Muscle of leg (tissue), 3 donors: ENCODE measurements at regions not wholly inside any gene's neighbourhood (a gene's known extent, or its start where the extent isn't known, plus 50 kb on each side); places are given as distances from the start of the nearest gene placed in this dataset.
A peak's percentile ranks its signal among the peaks of the same experiment; 100 is the strongest.
"Not testable (repeated sequence)": the region's sequence is repeated elsewhere in the genome, so short reads cannot be mapped to it uniquely, and the experiment has no call there.

Source experiments
- DNase-seq: peaks from one replicate; pipeline ENCODE4 v3.0.0; 2013
- H3K27ac ChIP-seq: one replicate; pipeline ENCODE4 v1.5.1; 2013; ENCODE audit warnings: mild to moderate bottlenecking, low read length, control low read depth
- H3K27me3 ChIP-seq: one replicate; pipeline ENCODE4 v1.6.1; 2013; ENCODE audit warnings: low read length; ENCODE audit not compliant: control insufficient read depth, insufficient read depth
- H3K36me3 ChIP-seq: one replicate; pipeline ENCODE4 v1.6.1; 2013; ENCODE audit warnings: low read length; ENCODE audit not compliant: control insufficient read depth, insufficient read depth
- H3K4me1 ChIP-seq: one replicate; pipeline ENCODE4 v1.6.1; 2013; ENCODE audit warnings: low read length; ENCODE audit not compliant: control insufficient read depth, insufficient read depth
- H3K4me3 ChIP-seq: one replicate; pipeline ENCODE4 v1.5.1; 2013; ENCODE audit warnings: low read length, control low read depth
- H3K9me3 ChIP-seq: replicated peaks from 2 replicates; pipeline ENCODE4 v1.6.1; 2013; ENCODE audit warnings: low read depth, low read length; ENCODE audit not compliant: control insufficient read depth
- WGBS: methylation state at CpG from one replicate; pipeline ENCODE4 v1.1.5; 2013; ENCODE audit warnings: missing lambda C conversion rate; ENCODE audit not compliant: insufficient coverage; 5-methylcytosine and 5-hydroxymethylcytosine counted together

DNA sequence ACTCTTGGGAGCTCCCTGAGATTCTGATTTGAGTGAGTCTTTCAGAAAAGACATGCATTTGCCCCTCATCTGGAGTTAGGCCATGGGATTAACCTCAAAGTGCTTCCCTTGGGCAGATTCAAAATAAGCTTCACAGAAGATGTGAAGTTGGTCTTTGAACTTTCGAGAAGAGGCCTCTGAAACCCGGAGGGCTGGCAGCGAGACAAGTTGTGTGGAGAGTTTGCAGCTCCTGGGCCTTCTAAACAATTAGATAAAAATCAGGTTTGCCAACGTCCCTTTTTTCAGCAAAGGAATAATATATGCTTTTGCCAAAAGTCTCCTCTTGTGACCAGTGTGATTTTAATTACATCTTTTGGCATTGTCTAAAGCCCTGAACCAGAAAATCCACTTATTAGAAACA lies 489.7 kb downstream of the SOX11 start:
- Histone ChIP-seq H3K9me3 (no peaks in the 10 kb centered on the region), H3K4me1 (peaks cover 7% of the 10 kb centered on the region), H3K27ac (no peak overlapping the region), H3K27me3 (no peaks in the 10 kb centered on the region), H3K36me3 (no peaks in the 10 kb centered on the region), H3K4me3 (no peak overlapping the region)
- WGBS = 27% methylated on average over 3 of the region's 4 CpGs
- DNase-seq = peak; percentile 49

- H3K36me3 ChIP-seq = no peaks in the 10 kb centered on the region
- no peaks in the 10 kb centered on the region for H3K27me3 ChIP-seq
- WGBS = no CpG with 5 or more reads among the region's 1 CpG
Observed at GRCh38 chr2:6183226-6183625, 491.0 kb downstream of the SOX11 start.

GRCh38 chr2:6184532-6185292 lies 492.5 kb downstream of the SOX11 start:
- no peaks in the 10 kb centered on the region for H3K27me3 ChIP-seq
- no peak overlapping the region for H3K4me3 ChIP-seq
- no peak overlapping the region for H3K27ac ChIP-seq
- no peaks in the 10 kb centered on the region for H3K36me3 ChIP-seq
- WGBS = 42% methylated on average over 8 of the region's 13 CpGs
- H3K4me1 ChIP-seq = peaks cover 11% of the 10 kb centered on the region
- H3K9me3 ChIP-seq = no peaks in the 10 kb centered on the region
- DNase-seq = peak; percentile 19

More at GRCh38 chr2:6183226-6183625, 491.0 kb downstream of the SOX11 start:
- Histone ChIP-seq H3K9me3 (no peaks in the 10 kb centered on the region), H3K4me3 (no peak overlapping the region), H3K27ac (no peak overlapping the region), H3K4me1 (peaks cover 11% of the 10 kb centered on the region)
- DNase-seq = no peak

- Histone ChIP-seq H3K9me3 (no peaks in the 10 kb centered on the region), H3K27ac (peak overlapping the region; percentile 13), H3K4me1 (peaks cover 11% of the 10 kb centered on the region), H3K27me3 (no peaks in the 10 kb centered on the region), H3K4me3 (no peak overlapping the region), H3K36me3 (no peaks in the 10 kb centered on the region)
- peak; percentile 43 for DNase-seq
- 42% methylated on average over 6 of the region's 7 CpGs for WGBS
Observed at GRCh38 chr2:6186332-6187151, 494.4 kb downstream of the SOX11 start.

- Histone ChIP-seq H3K27me3 (no peaks in the 10 kb centered on the region), H3K4me3 (no peak overlapping the region), H3K4me1 (no peaks in the 10 kb centered on the region), H3K36me3 (no peaks in the 10 kb centered on the region), H3K27ac (no peak overlapping the region), H3K9me3 (peaks cover 5% of the 10 kb centered on the region)
- 75% methylated on average over 1 of the region's 1 CpG for whole genome bisulfite sequencing
- DNase-seq = no peak
Observed at GRCh38 chr2:6196449-6196848, 504.3 kb downstream of the SOX11 start.

DNA sequence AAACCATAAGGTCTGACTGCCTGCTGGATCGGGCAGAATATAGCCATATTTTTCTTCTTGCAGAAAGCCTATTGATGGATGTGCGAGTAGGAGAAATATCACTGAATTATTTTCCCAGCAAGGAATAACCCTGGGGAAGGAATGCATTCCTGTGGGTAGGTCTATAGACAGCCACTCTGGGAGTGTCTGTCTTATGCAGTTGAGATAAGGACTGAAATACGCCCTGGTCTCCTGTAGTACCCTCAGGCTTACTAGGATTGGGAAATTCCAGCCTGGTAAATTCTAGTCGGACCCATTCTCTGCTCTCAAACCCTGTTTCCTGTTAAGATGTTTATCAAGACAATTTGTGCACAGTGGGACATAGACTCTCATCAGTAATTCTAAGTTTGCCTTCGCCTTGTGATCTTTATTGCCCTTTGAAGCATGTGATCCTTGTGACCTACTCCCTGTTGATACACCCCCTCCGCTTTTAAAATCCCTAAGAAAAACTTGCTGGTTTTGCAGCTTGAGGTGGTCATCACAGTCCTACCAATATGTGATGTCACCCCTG lies 506.3 kb downstream of the SOX11 start:
- not testable (repeated sequence) for H3K4me3 ChIP-seq, H3K9me3 ChIP-seq, H3K27me3 ChIP-seq, H3K4me1 ChIP-seq, DNase-seq, H3K27ac ChIP-seq, H3K36me3 ChIP-seq
- WGBS = 96% methylated on average over 3 of the region's 6 CpGs

DNA sequence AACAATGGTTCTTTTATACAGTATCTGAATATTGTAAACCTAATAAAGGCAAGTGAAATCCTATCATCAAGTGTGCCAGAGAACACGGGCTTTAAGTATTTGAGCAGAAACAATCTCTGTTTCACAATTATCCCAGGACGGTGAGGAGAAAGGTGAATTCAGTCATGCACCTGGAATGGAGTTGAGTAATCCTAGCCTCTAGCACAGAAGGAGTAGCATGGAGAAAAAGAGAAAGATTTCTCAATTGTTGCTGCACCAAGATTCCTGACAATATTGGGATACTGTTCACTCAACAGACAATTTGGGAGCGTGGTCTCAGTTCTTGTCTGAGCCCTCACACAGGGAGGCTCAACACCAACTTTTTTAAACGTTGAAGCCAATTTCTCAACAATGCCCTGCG lies 510.6 kb downstream of the SOX11 start:
- Histone ChIP-seq H3K4me3 (no peak overlapping the region), H3K9me3 (peaks cover 4% of the 10 kb centered on the region), H3K4me1 (no peaks in the 10 kb centered on the region), H3K27ac (no peak overlapping the region), H3K27me3 (no peaks in the 10 kb centered on the region), H3K36me3 (no peaks in the 10 kb centered on the region)
- no peak for DNase-seq
- 83% methylated on average over 1 of the region's 5 CpGs for WGBS

DNA sequence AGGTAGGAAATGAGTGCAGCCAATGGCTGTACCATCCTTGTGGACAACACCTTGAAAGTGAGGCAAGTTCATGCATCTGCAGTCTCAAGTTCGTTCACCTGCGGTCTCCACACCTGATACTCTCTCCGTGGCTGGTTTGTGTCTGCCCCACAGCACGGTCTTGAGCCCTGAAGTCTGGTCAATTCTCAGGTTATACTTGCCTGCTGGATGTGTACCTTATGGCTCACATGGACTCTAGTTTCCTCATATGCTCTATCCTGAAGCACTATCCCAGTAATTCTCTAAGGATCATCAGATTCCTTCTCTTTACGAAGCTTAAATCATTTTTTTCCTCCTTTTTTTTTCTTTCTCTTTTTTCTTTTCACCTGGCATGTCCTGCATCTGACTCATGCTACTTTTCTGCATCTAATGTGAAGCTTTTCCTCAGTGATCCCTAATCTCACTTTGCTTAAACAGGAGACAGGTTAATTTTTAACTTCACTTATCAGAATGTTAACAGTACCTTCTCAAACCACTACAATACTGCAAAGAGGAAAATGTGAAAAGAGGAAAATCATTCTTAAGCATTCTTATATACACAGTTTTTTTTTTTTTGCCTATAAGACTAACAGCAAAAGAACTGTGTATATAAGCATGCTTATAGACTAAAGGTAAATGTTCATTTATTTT lies 511.2 kb downstream of the SOX11 start:
- 78% methylated on average over 5 of the region's 5 CpGs for WGBS
- Histone ChIP-seq H3K27ac (no peak overlapping the region), H3K9me3 (peaks cover 3% of the 10 kb centered on the region), H3K4me1 (no peaks in the 10 kb centered on the region), H3K27me3 (no peaks in the 10 kb centered on the region), H3K4me3 (no peak overlapping the region), H3K36me3 (no peaks in the 10 kb centered on the region)
- no peak for DNase-seq

DNA sequence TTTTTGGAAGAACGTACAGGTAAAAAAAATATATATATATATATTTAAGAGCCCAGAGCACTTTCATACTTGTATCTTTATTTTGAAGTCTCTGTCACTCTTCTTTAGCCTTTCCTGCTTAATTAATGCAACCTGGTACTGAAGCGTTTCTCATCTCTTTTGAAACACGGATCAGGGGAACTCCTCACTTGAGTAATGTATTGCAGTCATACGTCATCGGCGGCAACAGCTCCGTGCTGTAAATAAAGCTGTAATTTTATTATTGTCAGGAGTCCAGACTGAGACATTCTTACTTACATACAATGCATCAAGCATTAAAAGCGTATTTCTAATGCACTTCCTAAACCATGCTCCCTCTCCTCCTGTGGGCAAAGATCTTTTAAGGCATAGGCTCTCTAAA lies 514.7 kb downstream of the SOX11 start:
- Histone ChIP-seq H3K4me1 (peaks cover 2% of the 10 kb centered on the region), H3K27ac (no peak overlapping the region), H3K4me3 (no peak overlapping the region), H3K9me3 (no peaks in the 10 kb centered on the region), H3K36me3 (no peaks in the 10 kb centered on the region), H3K27me3 (no peaks in the 10 kb centered on the region)
- no CpG with 5 or more reads among the region's 8 CpGs for WGBS
- no peak for DNase-seq

DNA sequence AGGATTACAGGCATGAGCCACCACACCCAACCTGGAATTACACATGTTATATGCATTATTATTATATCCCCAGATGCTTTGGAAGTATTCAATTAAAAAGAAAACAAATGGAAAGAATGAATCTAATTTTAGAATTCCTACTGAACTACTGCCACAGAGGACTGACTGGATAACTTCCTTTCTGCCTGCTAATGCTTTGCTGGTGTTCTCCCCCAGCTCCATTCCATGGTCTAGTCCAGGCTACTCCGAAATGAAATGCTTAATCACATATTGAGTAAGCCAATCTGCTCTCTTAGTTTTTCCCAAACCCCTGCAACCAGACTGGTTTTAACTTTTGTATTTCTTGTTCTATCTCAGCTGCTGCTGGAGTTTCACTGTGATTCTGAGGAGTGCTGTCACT lies 519.1 kb downstream of the SOX11 start:
- Histone ChIP-seq H3K27me3 (peaks cover 2% of the 10 kb centered on the region), H3K36me3 (no peaks in the 10 kb centered on the region), H3K9me3 (no peaks in the 10 kb centered on the region), H3K4me3 (no peak overlapping the region), H3K27ac (no peak overlapping the region), H3K4me1 (peaks cover 9% of the 10 kb centered on the region)
- peak; percentile 57 for DNase-seq
- no CpG with 5 or more reads among the region's 1 CpG for WGBS
